ENCODE measurements at regions not wholly inside any gene's neighbourhood (a gene's known extent, or its start where the extent isn't known, plus 50 kb on each side); places are given as distances from the start of the nearest gene placed in this dataset.

DNA sequence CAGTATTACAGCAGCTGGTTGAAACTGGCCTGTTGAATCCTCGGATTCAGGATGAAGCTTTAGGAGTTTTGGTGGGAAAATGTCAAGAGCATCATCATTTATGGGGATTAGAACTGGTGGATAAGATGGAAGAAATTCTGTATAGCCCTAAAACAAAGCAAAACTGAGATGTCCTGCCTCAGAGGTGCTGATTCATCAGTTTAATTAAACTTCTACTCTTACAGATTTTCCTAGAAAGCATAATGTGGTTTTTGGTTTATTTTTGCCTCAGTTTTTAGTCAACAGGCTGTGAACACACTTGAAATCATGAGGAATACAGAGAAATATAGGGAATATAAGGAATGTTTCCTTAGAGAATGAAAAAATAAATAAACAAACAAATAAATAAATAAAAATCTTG lies 228.7 kb upstream of the POU3F2 start:
- DNase-seq (ENCODE audit: low read depth, low spot score), result no peak

DNA sequence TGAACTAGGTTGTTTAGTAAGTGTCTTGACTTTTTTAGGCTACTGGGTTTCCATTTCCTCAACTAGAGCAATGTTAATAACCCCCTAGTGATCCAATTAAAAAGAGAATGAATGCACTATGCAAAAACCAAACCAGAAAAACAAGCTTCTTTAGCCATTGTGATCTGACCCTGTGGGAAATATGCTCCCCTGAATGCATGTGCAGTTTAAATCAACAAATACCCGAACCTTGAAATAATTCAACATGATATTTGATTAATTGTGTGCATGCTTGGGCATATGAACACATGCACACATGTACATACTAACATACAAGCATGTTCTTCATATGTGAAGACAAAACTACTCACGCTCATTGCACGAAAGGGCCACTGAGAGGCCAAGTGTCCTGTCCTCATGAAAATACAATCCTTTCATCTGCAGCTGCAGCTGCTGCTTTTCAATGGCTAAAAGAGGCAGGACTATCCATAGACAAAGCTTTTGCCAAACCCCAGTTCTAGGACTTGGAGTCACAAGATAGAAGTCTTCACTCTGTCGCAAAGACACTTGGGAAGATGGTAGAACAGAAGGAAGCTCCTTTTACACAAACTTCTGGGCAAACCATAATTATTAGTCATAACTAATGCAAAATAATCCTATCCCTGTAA lies 207.1 kb upstream of the POU3F2 start:
- no peak for DNase-seq (ENCODE audit: low read depth, low spot score)

DNA sequence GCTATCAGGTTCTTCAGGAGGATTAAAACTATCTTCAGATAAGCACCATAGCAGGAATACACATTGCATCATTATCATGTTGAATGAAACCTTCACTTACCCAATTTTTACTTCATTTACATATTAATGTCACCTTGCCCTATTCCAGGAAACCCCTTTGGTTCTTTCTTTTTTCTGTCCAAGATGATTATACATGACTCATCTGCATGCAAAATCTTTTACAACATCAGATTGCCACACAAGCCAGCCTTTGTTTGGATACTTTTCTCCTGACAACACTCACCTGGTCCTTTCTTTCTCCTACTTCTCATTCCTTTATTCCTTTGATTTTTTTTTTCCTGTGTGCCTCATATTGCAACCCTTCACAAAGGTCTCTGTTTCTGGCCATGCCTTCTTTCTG lies 200.5 kb upstream of the POU3F2 start:
- no peak for DNase-seq (ENCODE audit: low read depth, low spot score)

DNA sequence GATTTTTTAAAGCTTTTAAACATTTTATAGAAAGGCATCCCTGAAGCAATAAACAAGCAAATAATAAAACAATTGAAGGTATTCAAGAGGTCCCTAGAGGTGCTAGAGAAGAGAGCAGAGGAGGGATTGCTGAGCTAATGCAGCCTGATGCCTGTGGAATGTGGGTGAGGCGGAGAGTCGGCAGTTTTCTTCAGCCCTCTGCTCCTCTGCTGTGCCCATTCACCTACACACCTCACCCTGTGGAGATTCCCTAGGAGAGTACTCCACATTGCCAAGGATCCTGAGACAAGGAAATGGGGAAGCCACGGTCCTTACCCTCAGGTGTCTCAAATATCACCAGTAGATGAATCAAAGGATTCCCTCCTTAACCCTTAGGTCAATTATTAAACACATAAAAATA lies 199.8 kb upstream of the POU3F2 start:
- no peak for DNase-seq (ENCODE audit: low read depth, low spot score)

DNA sequence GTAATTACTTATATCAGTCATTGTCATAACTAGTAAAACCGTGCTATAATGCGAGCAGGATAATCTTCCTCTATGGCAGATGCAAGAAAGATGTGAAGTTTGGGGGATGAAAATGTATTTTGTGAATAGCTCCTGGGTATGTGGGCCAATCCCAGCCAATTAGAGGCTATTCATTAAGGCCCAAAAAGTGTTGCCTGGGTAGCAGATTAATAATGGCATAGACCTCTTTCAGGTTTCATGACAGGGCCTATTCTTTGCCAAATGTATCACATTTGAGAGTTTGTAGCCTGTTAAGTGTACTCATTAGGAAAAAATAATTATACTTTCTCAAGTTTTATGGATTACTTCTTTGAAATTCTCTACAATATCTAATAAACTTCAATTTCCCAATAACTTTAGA lies 199.2 kb upstream of the POU3F2 start:
- no peak for DNase-seq (ENCODE audit: low read depth, low spot score)

DNA sequence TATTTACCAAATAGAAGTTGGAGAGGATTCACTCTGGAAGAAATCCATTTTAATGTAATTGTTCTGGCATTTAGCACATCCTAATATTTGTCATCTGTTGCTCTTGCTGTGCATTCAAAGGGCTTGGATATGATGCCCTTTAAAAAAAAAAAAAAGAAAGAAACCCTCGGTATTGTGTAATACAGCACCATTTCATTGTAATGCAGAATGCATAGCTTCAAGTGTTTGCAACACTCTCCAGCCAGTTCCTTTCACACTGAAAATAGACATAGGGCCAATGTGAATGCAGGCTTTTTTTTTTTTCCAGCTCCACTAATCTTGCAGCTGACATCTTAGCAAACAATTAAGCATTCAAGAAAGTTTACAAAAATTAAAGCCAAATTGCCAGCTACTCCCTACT lies 197.4 kb upstream of the POU3F2 start:
- no peak for DNase-seq (ENCODE audit: low read depth, low spot score)

DNA sequence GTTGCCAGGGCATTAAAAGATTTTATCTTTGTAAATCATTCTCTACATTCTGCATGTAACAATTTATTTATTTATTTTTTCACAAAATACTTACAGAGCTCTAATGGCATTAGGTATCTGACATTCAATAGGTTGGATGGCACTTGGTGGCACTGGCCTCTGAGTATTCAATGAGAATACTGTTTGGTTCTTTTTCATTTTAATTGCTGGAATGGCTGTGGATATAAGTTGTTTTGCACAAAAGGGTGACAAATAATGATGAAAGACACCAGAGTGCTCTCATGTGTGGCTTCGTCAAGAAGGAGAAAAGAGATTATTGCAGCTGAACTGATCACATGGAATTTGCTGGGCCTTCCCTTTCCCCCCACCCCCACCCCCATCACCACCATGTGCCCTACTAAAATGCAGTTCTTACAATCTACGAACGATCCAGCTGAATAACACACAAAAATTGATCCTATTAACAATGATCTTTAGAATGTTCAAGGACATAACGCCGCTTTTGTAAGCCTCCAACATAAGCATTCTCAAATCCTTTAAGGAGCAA lies 195.2 kb upstream of the POU3F2 start:
- no peak for DNase-seq (ENCODE audit: low read depth, low spot score)

DNA sequence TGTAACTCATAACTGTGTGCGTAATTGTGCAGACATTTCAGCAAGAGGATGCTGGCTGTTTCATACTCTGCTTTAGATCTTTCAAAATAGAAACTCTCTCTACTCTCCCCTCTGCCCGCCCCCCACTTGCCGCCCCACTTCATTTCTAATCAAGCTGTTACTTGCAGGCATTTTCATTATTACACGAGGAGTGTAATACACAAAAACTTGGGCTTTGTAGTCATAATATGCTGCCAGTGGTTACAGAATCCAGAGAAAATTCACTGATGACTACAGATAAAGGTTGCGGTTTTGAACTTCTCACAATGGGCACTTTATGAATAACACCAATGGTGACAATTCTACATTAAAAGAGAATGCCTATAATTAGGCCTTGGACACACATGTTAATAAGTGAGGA lies 194.0 kb upstream of the POU3F2 start:
- no peak for DNase-seq (ENCODE audit: low read depth, low spot score)

DNA sequence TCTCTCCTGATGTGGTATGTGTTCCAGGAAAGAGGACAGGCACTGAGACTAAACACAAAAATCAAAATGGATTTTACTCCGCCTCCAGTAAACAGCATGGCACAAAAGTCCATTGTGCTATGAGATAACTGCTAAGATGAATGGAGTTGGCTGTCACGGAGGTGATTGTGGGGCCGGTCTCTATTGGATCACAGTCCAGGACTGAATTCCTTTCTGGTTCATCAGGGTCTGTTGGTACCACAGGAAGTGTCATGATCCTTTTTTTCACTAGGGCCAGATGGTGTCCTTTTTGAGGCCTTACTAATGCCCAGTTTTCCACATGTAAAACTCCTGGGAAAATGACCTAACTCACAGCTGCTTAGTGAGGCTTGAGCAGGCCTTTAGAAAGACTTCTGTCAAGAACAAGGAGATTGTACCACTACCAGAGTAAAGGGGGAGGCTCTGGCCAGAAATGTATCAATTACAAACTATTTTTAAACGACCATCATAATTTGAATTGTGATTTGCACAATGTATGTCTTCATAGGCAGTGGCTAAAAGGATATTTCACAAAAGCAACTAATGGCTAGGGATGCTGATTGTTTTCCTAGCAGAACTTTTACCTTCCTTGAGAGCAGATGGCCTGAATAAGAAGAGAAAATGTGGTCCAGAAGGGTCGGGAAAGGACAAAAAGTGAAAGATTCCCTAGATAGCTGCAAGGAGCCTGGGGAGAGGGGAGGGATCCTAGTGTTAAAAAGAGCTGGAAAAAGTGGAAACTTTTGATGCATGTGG lies 192.2 kb upstream of the POU3F2 start:
- no peak for DNase-seq (ENCODE audit: low read depth, low spot score)

DNA sequence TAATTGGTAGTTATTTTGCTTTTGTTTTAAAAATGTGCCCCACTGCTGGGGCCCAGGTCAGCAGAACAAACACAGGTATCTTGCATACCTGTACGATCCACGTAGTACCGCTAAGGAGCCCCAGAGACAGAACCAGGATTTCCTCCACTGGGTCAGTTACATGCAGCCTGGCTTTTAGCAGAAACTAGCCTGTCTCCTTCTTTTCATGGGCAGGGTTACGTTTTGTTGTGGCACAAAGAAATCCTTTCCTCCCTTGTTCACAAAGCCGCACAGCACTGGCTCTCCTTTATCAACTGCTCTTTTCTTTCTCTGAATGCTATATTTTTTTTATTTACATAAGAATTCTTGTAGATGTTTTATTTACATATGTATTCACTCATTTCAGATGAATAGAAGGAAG lies 190.3 kb upstream of the POU3F2 start:
- DNase-seq (ENCODE audit: low read depth, low spot score), result no peak

DNA sequence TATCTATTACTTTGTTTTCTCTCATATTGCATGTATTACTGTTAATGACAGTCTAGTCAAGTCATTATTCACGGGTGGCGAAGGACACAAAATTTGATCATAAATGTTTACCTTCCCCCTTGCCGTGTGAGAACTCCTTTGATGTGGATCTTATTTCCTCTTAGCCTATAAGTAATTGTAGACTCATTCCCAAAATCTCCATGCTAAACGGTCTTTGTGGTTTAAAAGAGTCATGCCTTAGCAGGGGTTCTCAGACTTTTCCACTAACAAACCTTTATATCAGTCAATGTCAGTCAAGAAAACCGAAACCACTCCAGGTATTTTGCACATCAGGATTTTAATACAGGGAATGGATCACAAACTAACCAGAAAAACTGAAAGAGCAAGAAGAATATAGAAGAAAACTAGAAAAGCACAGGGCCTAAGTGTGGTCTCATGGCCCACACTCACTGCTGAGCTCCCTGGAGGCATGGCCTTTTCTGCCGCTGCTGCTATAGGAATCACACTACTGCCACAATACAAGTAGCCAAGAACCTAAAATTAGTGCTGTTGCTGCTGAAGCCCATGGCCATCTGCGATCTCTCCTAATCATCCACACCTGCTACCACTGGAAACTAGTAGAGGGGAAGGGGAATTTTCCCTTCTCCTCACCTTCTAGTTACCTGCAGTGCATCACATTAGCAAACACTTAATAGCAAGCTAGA lies 186.0 kb upstream of the POU3F2 start:
- no peak for DNase-seq (ENCODE audit: low read depth, low spot score)

DNA sequence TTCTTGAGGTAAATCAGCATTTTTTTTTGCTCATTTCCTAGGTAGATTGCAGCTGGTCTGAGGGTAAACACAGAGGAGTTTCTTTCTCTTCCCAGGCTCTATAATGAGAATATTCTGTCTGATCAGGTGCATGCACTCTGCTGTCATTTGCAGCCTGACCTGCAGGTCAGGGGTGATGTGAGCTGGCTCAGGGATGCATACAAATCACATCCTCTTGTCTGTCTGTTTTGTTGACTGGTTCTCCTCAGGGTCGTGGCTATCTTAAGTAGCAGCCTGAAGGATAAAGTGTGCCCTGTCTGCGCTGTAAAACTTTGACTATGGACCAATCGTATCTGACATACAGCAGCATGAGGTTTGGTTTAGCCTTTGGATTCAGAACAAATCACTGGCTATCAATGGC lies 183.4 kb upstream of the POU3F2 start:
- no peak for DNase-seq (ENCODE audit: low read depth, low spot score)

DNA sequence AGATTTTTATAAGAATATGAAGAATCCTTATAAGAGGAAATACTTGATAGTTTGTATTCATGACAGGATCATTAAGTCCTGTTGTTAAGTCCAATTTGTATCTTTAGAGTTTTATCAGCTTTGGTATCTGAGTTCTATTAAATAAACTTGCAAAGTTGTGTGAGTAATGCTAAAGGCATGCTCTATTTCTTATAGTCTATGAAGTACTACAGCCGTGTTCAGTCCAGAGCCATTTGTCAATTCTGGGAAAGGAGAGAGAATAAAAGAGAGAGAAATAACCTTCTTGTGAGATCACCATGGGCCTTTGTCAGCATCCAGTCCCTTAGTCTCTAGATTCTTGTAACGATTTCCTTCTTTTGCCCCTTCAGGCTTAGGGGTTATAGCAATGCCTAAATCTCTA lies 181.2 kb upstream of the POU3F2 start:
- no peak for DNase-seq (ENCODE audit: low read depth, low spot score)

DNA sequence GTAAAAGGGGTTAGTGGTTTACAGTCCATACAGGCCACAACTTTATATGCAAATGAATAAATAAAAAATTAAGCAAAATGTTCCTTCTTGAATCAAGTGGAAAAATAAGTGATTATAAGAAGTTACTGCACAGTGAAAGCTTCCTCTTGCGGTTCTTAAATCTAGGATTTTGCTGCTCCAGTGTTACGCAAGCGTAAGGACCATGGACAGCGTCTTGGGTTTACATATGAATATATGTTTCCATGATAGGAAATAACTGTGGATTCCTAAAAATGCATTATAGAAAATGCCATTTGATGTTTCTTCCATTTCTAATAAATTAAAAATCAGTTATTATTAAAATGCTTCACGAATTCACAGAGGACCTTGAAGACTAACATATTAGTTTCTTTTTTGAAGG lies 176.6 kb upstream of the POU3F2 start:
- no peak for DNase-seq (ENCODE audit: low read depth, low spot score)

DNA sequence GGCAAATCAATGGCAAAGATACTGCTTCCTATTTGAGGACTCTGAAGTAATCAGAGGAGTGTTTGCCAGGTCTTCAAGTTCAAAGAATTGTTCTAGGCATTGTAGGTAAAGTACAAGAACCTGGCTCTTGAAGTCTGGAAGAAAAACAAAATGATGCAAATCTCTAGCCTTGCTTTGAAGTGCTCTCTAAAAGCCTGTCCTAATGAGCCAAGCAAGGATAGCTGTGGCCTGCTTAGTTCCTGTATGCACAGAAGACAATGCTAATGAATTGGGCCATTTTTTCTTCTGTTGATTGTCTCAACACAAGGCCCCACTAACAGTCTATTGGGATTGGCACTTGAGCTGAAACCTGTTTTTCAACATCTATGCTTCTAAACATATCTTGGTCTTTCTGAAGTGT lies 165.0 kb upstream of the POU3F2 start:
- no peak for DNase-seq (ENCODE audit: low read depth, low spot score)

DNA sequence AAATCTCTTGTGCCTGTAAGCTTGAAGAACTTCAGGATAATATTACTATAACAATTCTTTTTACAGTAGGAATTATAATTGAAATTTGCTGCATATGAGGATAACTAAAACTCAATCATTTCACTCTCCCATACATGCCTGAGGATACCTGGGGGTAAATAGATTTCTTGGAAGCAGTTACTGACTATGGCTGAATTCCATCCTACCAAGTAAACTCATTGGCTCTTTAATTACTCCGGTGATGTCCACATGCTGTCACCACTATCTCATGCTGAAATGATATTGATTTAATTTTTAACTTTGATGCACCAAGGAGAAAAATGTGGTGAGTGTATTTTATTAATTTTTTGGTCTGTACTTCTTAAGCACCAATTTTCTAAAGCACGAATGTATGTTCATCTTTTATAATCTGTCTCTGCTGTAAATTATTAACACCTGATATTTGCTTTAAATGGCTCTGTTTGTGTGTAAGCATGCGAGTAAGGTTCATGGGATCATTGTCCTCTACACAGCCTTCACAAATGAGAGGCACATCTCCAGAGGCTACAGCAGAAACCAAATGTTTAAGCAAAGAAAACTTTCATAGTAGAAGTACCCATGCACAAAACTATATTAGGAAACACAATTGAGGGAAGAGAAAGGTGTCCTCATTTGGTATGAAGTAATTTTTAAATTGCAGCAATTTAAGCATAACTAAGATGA lies 164.2 kb upstream of the POU3F2 start:
- DNase-seq (ENCODE audit: low read depth, low spot score), result no peak

DNA sequence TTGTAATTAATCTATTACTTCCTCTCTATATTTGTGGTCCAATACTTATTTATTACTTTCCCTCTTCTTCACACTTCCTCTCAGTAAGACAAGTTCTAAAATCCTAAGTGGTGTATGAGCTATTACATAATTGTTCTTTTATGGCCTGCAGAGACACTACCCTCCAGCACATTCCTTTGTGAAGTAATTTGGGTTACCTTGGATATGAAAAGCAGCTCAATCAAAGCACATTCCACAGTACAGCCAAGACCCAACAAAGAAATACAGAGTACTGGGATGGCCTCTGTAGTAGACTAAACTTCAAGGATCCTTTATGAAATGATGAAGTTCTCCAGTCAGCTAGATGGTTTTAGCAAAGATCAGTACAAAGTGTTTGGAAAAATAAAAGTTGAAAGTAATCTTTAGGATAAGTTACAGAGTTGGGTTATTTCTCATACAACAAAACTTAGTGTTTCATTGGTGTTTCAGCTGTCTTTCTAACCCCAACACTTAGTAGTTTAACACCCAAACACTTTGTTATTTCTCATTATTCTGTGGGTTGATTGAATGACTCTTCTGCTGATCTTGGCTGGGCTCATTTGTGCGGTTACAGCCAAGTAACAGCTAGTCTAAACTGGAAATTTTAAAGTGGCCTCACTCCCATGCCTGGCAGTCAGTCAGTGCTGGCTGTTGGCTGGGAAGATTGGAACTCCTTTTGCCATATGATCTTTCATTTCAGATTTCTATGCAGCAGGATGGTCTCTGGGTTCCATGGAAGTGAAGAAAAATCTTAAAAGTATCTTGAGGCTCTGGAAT lies 161.5 kb upstream of the POU3F2 start:
- no peak for DNase-seq (ENCODE audit: low read depth, low spot score)

DNA sequence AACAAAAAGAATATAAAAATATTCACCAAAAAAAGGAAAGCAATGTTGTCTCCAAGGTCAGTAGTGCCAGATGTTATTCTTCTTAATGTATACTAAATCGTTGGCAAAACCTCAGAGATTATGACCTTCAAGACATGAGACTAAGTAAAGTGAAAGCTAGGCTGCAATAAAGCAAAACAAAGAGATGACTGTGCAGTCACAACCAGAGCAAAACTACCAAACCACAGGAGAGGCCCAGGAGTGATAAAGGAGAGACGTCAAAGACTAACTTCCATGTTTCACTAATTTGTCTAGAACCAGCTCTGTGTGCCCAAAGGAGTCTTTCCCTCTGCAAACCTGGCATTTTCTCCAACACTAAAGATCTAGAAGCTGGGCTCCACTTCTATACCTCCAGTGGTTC lies 155.9 kb upstream of the POU3F2 start:
- no peak for DNase-seq (ENCODE audit: low read depth, low spot score)

DNA sequence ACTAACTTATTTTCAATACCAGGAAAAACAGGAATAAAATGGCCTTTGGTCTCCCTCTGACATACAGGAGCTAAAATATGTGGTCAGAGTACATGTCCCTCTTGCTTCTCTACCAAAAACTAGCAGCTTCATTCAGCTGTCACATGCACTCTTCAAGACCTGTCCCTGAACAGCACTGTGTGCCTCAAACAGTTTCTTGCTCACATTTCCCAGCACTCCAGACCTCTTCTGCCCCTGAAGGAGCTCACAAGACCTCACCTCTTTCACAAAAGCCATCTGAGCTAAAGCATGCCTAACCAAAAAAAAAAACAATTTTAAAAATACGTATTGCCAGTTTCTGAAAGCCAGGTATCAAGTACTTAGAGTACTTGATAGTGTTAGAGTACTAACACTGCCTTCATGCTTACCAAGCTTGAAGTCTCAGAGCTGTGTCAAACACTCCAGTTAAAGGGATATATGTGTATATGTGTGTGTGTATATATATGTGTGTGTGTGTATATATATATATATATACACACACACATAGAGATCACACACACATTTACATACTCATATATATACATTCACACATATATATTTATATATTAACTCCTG lies 148.3 kb upstream of the POU3F2 start:
- no peak for DNase-seq (ENCODE audit: low read depth, low spot score)

DNA sequence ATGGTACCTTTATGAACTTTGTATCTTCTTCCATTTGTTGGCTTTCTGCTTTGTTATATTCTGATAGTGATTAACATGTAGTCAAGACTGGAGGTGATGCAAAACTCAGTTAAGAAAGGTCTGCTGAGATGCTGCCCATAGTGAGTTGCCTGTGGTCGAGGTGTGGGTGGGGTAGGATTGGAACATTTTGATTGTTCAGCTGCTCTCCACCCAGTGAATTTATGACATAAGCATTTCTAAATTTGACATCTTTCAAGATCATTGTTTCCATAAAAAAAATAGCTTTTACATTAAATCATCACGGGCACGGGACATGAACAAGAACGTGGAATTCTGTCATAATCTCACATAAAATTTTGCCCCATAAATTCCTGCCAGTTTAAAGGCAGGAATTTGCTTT lies 146.6 kb upstream of the POU3F2 start:
- no peak for DNase-seq (ENCODE audit: low read depth, low spot score)
